ENCODE measurements at regions not wholly inside any gene's neighbourhood (a gene's known extent, or its start where the extent isn't known, plus 50 kb on each side); places are given as distances from the start of the nearest gene placed in this dataset.

- no peaks in the 10 kb centered on the region for H3K36me3 Mint-ChIP-seq (ENCODE audit: low read depth)
- H3K9me3 Mint-ChIP-seq: peaks cover 45% of the 10 kb centered on the region
- no peaks in the 10 kb centered on the region for H3K27me3 Mint-ChIP-seq (ENCODE audit: insufficient read depth)
- no peak for TF ChIP-seq CTCF (IDR thresholded peaks at IDR 0.05)
- no peak overlapping the region for H3K4me3 Mint-ChIP-seq
- no peak for DNase-seq
- no peak overlapping the region for H3K27ac Mint-ChIP-seq
- no peaks in the 10 kb centered on the region for H3K4me1 Mint-ChIP-seq (ENCODE audit: low read depth)
These were observed 376.4 kb upstream of the GNPDA2 start for GRCh38 chr4:45102716-45103115.

DNA sequence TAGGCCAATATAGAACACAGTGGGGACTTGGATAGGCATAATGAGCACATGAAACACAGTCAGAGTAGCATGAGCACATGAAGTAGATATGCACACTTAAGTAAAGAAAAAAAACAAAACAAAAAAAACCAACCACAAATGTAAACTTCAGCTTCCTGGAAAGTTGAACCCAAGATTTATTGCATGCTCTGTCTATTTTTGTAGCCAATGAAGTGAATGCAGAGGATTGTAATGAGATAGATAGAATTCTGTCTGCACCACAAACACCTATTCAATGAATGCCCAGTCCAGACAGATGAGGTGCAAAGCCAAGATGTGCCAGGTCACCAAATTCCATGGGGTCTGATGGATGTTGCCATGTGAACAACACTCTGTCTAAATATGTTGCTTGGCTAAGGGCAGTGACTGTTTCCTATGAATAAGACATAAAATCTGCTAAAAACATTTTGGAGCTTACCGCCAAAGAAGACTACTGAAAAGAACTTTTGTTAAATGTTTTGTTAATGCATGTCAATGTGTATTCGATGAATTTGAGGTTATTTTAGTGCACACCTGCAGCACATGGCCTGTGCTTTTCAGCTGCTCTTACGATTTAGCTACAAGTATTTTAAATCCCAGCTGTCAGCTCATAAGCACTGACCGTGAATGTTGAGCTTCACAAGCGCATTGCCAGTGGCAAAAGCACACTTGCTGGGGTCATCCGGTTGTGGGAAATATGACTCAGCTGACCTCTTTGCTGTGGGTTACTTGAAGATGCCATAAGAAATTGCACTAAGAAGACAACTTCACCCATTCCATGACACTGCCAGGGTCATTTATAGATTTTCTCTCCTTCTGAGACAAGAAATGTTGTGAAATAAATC, 374.8 kb upstream of the GNPDA2 start:
- H3K27ac Mint-ChIP-seq: no peak overlapping the region
- H3K4me3 Mint-ChIP-seq: no peak overlapping the region
- H3K27me3 Mint-ChIP-seq (ENCODE audit: insufficient read depth): no peaks in the 10 kb centered on the region
- H3K36me3 Mint-ChIP-seq (ENCODE audit: low read depth): no peaks in the 10 kb centered on the region
- no peaks in the 10 kb centered on the region for H3K4me1 Mint-ChIP-seq (ENCODE audit: low read depth)
- peaks cover 39% of the 10 kb centered on the region for H3K9me3 Mint-ChIP-seq
- no peak for DNase-seq
- TF ChIP-seq CTCF (IDR thresholded peaks at IDR 0.05): no peak

DNA sequence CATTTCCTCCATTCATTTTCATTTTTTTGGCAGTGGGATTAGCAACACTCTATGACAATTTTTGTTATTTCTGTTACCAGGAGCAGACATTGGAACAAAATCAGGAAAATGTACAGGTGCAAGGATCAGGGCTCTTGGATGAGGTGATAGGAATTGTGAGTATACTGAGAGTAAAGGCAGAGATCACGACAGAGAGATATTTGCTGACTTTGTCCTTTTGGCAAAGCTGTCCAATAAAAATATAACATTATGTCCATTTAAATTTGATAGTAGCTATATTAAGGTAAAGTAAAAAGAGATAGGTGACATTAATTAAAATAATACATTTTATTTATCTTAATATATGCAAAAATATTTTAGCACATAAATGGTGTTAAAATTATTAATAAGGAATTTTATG, 373.1 kb upstream of the GNPDA2 start:
- Mint-ChIP-seq H3K36me3 (ENCODE audit: low read depth) (0 out of 2 replicates have a peak, but pooled peaks cover 2% of the 10 kb centered on the region), H3K4me1 (ENCODE audit: low read depth) (no peaks in the 10 kb centered on the region), H3K27me3 (ENCODE audit: insufficient read depth) (no peaks in the 10 kb centered on the region), H3K9me3 (peaks cover 45% of the 10 kb centered on the region), H3K4me3 (no peak overlapping the region), H3K27ac (no peak overlapping the region)
- TF ChIP-seq CTCF (IDR thresholded peaks at IDR 0.05): no peak
- no peak for DNase-seq

DNA sequence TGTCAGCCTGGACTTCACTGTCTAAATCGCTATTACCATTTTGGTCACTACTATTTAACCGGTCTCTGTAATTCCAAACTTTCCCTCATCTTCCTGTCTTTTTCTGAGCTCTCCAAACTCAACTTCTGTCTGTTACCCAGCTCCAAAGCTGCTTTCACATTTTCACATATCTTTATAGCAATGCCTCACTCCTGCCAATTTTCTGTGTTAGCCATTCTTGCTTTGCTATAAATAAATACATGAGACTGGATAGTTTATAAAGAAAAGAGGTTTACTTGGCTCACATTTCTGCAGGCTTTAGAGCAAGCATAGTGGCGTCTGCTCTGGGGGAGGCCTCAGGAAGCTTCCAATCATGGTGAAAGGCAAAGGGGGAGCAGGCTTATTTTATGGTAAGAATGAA, 368.3 kb upstream of the GNPDA2 start:
- TF ChIP-seq CTCF (IDR thresholded peaks at IDR 0.05): no peak
- peaks cover 10% of the 10 kb centered on the region; the same call in 1 of the 2 replicates for H3K36me3 Mint-ChIP-seq (ENCODE audit: low read depth)
- H3K4me1 Mint-ChIP-seq (ENCODE audit: low read depth): no peaks in the 10 kb centered on the region
- no peak overlapping the region for H3K27ac Mint-ChIP-seq
- no peak overlapping the region for H3K4me3 Mint-ChIP-seq
- H3K27me3 Mint-ChIP-seq (ENCODE audit: insufficient read depth): no peaks in the 10 kb centered on the region
- DNase-seq: no peak
- peaks cover 47% of the 10 kb centered on the region for H3K9me3 Mint-ChIP-seq

GRCh38 chr4:45082101-45082500, 355.7 kb upstream of the GNPDA2 start:
- no peak for DNase-seq
- Mint-ChIP-seq H3K27me3 (ENCODE audit: insufficient read depth) (no peaks in the 10 kb centered on the region), H3K27ac (no peak overlapping the region), H3K4me1 (ENCODE audit: low read depth) (no peaks in the 10 kb centered on the region), H3K4me3 (no peak overlapping the region), H3K9me3 (peaks cover 44% of the 10 kb centered on the region), H3K36me3 (ENCODE audit: low read depth) (no peaks in the 10 kb centered on the region; the same call in 1 of the 2 replicates)
- no peak for TF ChIP-seq CTCF (IDR thresholded peaks at IDR 0.05)

All from HFFc6 (cell line).